PC-3 (cell line): ENCODE measurements at regions not wholly inside any gene's neighbourhood (a gene's known extent, or its start where the extent isn't known, plus 50 kb on each side); places are given as distances from the start of the nearest gene placed in this dataset.
"Not testable (repeated sequence)": the region's sequence is repeated elsewhere in the genome, so short reads cannot be mapped to it uniquely, and the experiment has no call there.

Experiments
- ATAC-seq: fragments of 200-7000 bp; cut with Tn5 transposase; 2 replicates; pipeline ENCODE4 v1.9.1; 2020; ENCODE audit warnings: mild to moderate bottlenecking, moderate library complexity
- BruUV-seq: library from RNA; stranded (reverse); fragments of 400-500 nt; replicated peaks from 2 replicates; lab custom pipeline; 2021; lab: Mats Ljungman, UMichigan
- CTCF ChIA-PET: fragments of 300-600 bp; sonication (Branson Sonifier 250); formaldehyde crosslinking; loops from one replicate; lab custom pipeline; 2022; ENCODE audit warnings: antibody characterized with exemption; lab: Charles Lee
- POLR2A ChIA-PET: fragments of 300-600 bp; sonication (Branson Sonifier 250); formaldehyde crosslinking; loops from one replicate; lab custom pipeline; 2022; ENCODE audit warnings: antibody characterized with exemption; ENCODE audit not compliant: unreplicated experiment; lab: Charles Lee
- DNase-seq: peaks from one replicate; pipeline ENCODE4 v3.0.0-alpha.2; 2015
- H2AFZ ChIP-seq: fragments of 300-600 bp; sonication (generic); 2 replicates; pipeline ENCODE4 v1.6.0; 2016; ENCODE audit warnings: antibody characterized with exemption, low read length
- H3F3A ChIP-seq: fragments of 300-600 bp; sonication (generic); one replicate; pipeline ENCODE4 v1.6.0; 2017; ENCODE audit warnings: antibody characterized with exemption, low read length, control low read depth, mild to moderate bottlenecking; ENCODE audit not compliant: unreplicated experiment
- H3K27ac ChIP-seq: fragments of 300-600 bp; sonication (generic); 2 replicates; pipeline ENCODE4 v1.5.1; 2016; ENCODE audit warnings: mild to moderate bottlenecking, low read length
- H3K27me3 ChIP-seq: fragments of 300-600 bp; sonication (generic); 2 replicates; pipeline ENCODE4 v1.6.1; 2016; ENCODE audit warnings: low read length, mixed read lengths
- H3K36me3 ChIP-seq: fragments of 300-600 bp; sonication (generic); 2 replicates; pipeline ENCODE4 v1.6.1; 2016; ENCODE audit warnings: low read depth, mixed run types, low read length, mixed read lengths
- H3K4me1 ChIP-seq: fragments of 300-600 bp; sonication (generic); 2 replicates; pipeline ENCODE4 v1.5.1; 2016; ENCODE audit warnings: low read length; ENCODE audit not compliant: insufficient read depth
- H3K4me2 ChIP-seq: fragments of 300-600 bp; sonication (generic); 2 replicates; pipeline ENCODE4 v1.6.0; 2016; ENCODE audit warnings: low read length
- H3K4me3 ChIP-seq: fragments of 300-600 bp; sonication (generic); 2 replicates; pipeline ENCODE4 v1.5.1; 2016; ENCODE audit warnings: mild to moderate bottlenecking, low read length, mixed read lengths
- H3K79me2 ChIP-seq: fragments of 300-600 bp; sonication (generic); 2 replicates; pipeline ENCODE4 v1.6.1; 2017; ENCODE audit warnings: low read length, mixed read lengths
- H3K9ac ChIP-seq: fragments of 300-600 bp; sonication (generic); 2 replicates; pipeline ENCODE4 v1.6.0; 2016; ENCODE audit warnings: mild to moderate bottlenecking, low read length
- H3K9me2 ChIP-seq: fragments of 300-600 bp; sonication (generic); replicated peaks from 2 replicates; pipeline ENCODE4 v1.6.1; 2016; ENCODE audit warnings: mixed run types, low read length, mixed read lengths
- H3K9me3 ChIP-seq: fragments of 300-600 bp; sonication (generic); 2 replicates; pipeline ENCODE4 v1.6.1; 2016; ENCODE audit warnings: low read length, mixed read lengths
- H4K20me1 ChIP-seq: fragments of 300-600 bp; sonication (generic); 2 replicates; pipeline ENCODE4 v1.6.1; 2016; ENCODE audit warnings: low read length, mixed read lengths
- CTCF ChIP-seq: fragments of 300-600 bp; sonication (generic); conservative IDR thresholded peaks from 2 replicates; pipeline ENCODE4 v1.5.1; 2017; ENCODE audit warnings: antibody characterized with exemption, low read depth, mild to moderate bottlenecking, low read length
- EZH2 ChIP-seq: fragments of 300-600 bp; sonication (generic); IDR thresholded peaks from one replicate; pipeline ENCODE4 v1.6.1; 2017; ENCODE audit warnings: antibody characterized with exemption, mild to moderate bottlenecking, low read length; ENCODE audit not compliant: unreplicated experiment
- EZH2phosphoT487 ChIP-seq: fragments of 300-600 bp; sonication (generic); IDR thresholded peaks from 2 replicates; pipeline ENCODE4 v1.6.1; 2018; ENCODE audit warnings: mild to moderate bottlenecking, antibody characterized with exemption, low read length, borderline replicate concordance
- intact Hi-C: fragments of 100-400 bp; cut with micrococcal nuclease; formaldehyde crosslinking; loops from 2 replicates; pipeline ENCODE4 v1.9.0; 2023

DNA sequence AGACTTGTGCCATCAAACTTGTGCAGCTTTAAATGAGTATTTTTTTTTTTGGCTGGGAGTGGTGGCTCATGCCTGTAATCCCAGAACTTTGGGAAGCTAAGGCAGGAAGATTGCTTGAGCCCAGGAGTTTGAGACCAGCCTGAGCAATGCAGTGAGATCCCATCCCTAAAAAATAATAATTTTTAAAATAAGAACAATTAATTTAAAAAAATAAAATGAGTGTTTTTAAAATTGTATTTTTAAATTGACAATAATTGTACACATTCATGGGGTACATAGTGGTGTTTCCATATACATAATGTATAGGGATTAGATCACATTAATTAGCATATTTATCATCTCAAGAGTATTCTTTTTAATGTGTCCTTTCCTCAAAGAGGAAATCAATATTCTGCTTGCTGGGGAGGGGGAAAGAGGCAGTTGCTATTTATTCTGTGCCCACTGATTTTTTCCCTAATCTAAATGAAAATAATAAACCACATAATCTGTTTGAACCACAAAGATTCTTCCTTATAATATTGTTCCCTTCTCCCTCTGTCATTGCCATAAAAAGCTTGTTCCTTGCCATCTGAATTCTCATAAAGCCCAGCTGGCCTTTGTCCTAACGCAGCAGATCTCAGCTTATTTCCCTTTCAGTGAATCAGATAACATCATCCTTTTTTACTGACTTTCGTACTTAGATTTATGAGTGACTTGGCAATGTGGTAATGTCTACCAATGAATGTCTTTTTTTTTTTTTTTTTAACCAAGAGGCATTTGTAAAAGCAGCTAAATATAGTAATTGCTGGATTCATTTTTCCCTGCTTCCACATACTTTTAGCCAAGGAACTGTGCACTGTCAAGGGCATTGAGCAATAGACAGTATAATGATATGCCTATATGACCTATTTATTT is 81.8 kb upstream of the RUBCNL start:
- peak; percentile 40 for ATAC-seq
- DNase-seq: peak; percentile 26
- Histone ChIP-seq H3K4me2 (no peak overlapping the region), H3F3A (no peaks in the 10 kb centered on the region), H3K4me3 (no peak overlapping the region), H3K27ac (no peak overlapping the region), H3K27me3 (no peaks in the 10 kb centered on the region), H3K9me2 (no peaks in the 10 kb centered on the region), H3K9ac (no peak overlapping the region), H3K9me3 (no peaks in the 10 kb centered on the region), H3K4me1 (no peaks in the 10 kb centered on the region; the same call in 1 of the 2 replicates), H2AFZ (no peak overlapping the region), H4K20me1 (no peaks in the 10 kb centered on the region), H3K79me2 (no peaks in the 10 kb centered on the region), H3K36me3 (no peaks in the 10 kb centered on the region)
- intact Hi-C loops: no loop called here
- no TSS peak for BruUV-seq
- ChIA-PET CTCF (interaction anchor here (0.6 kb wide), 1 partner anchor 130 kb away, joined by 3 read pairs; no protein-coding TSS in a partner anchor), POLR2A (interaction anchor here (0.6 kb wide), 1 partner anchor 63 kb away, joined by 10 read pairs; no protein-coding TSS in a partner anchor)
- TF ChIP-seq EZH2 (no peak), CTCF (no peak), EZH2phosphoT487 (no peak)

- H3K27me3 ChIP-seq, H3K4me3 ChIP-seq, H3K4me2 ChIP-seq, H3K4me1 ChIP-seq, H4K20me1 ChIP-seq, H2AFZ ChIP-seq, DNase-seq, intact Hi-C loops, H3K27ac ChIP-seq, H3K9me3 ChIP-seq, CTCF ChIA-PET, H3K9ac ChIP-seq, H3K79me2 ChIP-seq, BruUV-seq, H3K9me2 ChIP-seq, ATAC-seq, H3K36me3 ChIP-seq, H3F3A ChIP-seq: not testable (repeated sequence)
- POLR2A ChIA-PET: interaction anchor here (0.6 kb wide), 1 partner anchor 1398 kb away, joined by 3 read pairs; no protein-coding TSS in a partner anchor
These were observed 80.6 kb upstream of the RUBCNL start for GRCh38 chr13:46467694-46468093.

- H4K20me1 ChIP-seq, H3K27me3 ChIP-seq, H3K79me2 ChIP-seq, intact Hi-C loops, H3K4me3 ChIP-seq, POLR2A ChIA-PET, H2AFZ ChIP-seq, H3K9me3 ChIP-seq, H3K9ac ChIP-seq, H3K27ac ChIP-seq, H3K36me3 ChIP-seq, H3K9me2 ChIP-seq, ATAC-seq, CTCF ChIA-PET, DNase-seq, H3F3A ChIP-seq, H3K4me2 ChIP-seq, BruUV-seq, H3K4me1 ChIP-seq: not testable (repeated sequence)
These were observed 79.0 kb upstream of the RUBCNL start for GRCh38 chr13:46466074-46466473.
